Lower lobe of right lung (tissue), 2 donors: ENCODE measurements at regions not wholly inside any gene's neighbourhood (a gene's known extent, or its start where the extent isn't known, plus 50 kb on each side); places are given as distances from the start of the nearest gene placed in this dataset.

Experiments used
- ATAC-seq, 2 donors: fragments of 200-7000 bp; cut with Tn5 transposase; one replicate each; pipeline ENCODE4 v1.9.1; 2020 to 2022; ENCODE audit warnings: mild to moderate bottlenecking in 2 of 2, moderate library complexity in 2 of 2
- DNase-seq: peaks from one replicate; pipeline ENCODE4 v3.0.0-alpha.2; 2020
- H3K27ac ChIP-seq: fragments of 200-600 bp; one replicate; pipeline ENCODE4 v1.8.0; 2022
- H3K27me3 ChIP-seq: fragments of 200-600 bp; one replicate; pipeline ENCODE4 v1.8.0; 2022; ENCODE audit warnings: low read depth
- H3K36me3 ChIP-seq: fragments of 200-600 bp; one replicate; pipeline ENCODE4 v1.8.0; 2022; ENCODE audit warnings: mild to moderate bottlenecking
- H3K4me1 ChIP-seq: fragments of 200-600 bp; one replicate; pipeline ENCODE4 v1.8.0; 2022
- H3K4me3 ChIP-seq: fragments of 200-600 bp; one replicate; pipeline ENCODE4 v1.8.0; 2022; ENCODE audit warnings: mild to moderate bottlenecking
- H3K9me3 ChIP-seq: fragments of 200-600 bp; one replicate; pipeline ENCODE4 v1.8.0; 2022
- CTCF ChIP-seq: fragments of 200-600 bp; IDR thresholded peaks from one replicate; pipeline ENCODE4 v1.8.0; 2022; ENCODE audit warnings: antibody characterized with exemption, mild to moderate bottlenecking
- intact Hi-C: fragments of 100-400 bp; cut with DNase I; formaldehyde crosslinking; loops from one replicate; pipeline ENCODE4 v1.11.0; 2022
- donor health status: DM: no; HTN: yes; CAD: no; lungs with severe emphysema.

DNA sequence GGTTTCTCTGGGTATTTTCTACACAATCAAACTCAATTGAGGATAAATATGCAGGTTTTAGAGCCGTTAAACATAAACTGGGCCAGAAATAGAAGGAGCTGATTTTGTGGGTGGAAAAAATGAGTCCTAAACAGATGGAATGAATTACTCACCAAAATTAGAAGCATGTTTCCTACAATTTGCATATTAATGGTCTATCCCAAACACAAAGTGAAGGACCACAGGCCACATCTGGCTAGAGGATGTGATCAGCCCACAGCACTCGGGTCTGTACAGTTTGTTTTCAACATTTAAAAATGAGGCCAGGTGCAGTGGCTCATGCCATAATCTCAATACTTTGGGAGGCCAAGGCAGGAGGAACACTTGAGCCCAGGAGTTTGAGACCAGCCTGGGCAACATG, 296.3 kb downstream of the PREX1 start:
- no peak for TF ChIP-seq CTCF
- Histone ChIP-seq H3K36me3 (no peaks in the 10 kb centered on the region), H3K4me3 (no peak overlapping the region), H3K4me1 (no peaks in the 10 kb centered on the region), H3K27me3 (peaks cover 9% of the 10 kb centered on the region), H3K9me3 (no peaks in the 10 kb centered on the region), H3K27ac (no peak overlapping the region)
- no peak for ATAC-seq
- DNase-seq, result no peak
- intact Hi-C loops, result no loop called here

GRCh38 chr20:48530957-48531356, 296.8 kb downstream of the PREX1 start:
- TF ChIP-seq CTCF, result no peak
- peak; percentile 38 to 41 for ATAC-seq
- Histone ChIP-seq H3K4me3 (no peak overlapping the region), H3K4me1 (no peaks in the 10 kb centered on the region), H3K9me3 (no peaks in the 10 kb centered on the region), H3K27ac (no peak overlapping the region), H3K27me3 (peaks cover 8% of the 10 kb centered on the region), H3K36me3 (no peaks in the 10 kb centered on the region)
- DNase-seq, result no peak
- intact Hi-C loops, result no loop called here

DNA sequence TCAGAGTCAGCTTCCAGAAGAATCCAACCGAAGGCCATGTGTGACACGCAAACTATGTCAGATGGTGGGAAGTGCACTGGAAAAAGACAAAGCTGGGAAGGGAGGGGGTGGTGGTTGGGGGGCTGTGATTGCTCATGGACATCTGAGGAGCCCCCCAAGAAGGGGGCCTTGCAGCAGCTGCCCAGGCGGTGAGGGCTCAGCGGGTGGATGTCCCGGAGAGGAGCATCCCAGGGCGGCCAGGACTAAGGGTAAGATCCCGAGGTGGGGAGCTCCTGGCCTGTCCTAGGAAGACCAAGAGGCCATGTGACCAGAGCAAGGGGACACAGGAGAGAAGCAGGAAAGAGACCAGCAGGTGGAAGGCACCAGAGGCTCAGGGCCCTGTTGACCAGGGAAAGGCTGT, 299.5 kb downstream of the PREX1 start:
- no peak for DNase-seq
- H3K27ac ChIP-seq, result no peak overlapping the region
- H3K4me1 ChIP-seq, result no peaks in the 10 kb centered on the region
- H3K9me3 ChIP-seq, result no peaks in the 10 kb centered on the region
- no peaks in the 10 kb centered on the region for H3K36me3 ChIP-seq
- no peak for ATAC-seq
- peaks cover 9% of the 10 kb centered on the region for H3K27me3 ChIP-seq
- H3K4me3 ChIP-seq, result no peak overlapping the region
- intact Hi-C loops, result no loop called here
- TF ChIP-seq CTCF, result no peak

DNA sequence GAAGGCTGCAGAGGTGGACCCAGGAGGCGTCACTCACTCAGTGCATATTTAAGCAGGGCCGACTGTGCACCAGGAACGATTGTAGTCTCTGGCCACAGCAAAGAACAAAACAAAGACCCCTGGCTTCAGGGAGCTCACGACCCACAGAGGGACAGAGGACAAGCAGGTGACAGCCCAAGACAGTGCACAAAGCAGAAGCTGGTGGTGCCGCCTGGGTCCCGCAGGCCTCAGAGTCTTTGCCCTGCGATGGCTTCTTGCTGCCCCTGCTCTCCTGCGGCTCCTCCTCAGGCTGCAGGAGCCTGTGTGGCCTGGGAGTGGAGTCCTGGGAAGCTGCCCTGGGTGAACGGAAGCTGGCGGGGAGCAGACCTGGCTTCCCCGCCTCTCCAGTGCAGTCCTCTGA, 300.0 kb downstream of the PREX1 start:
- Histone ChIP-seq H3K27me3 (peaks cover 9% of the 10 kb centered on the region), H3K4me1 (no peaks in the 10 kb centered on the region), H3K27ac (no peak overlapping the region), H3K9me3 (no peaks in the 10 kb centered on the region), H3K4me3 (no peak overlapping the region), H3K36me3 (no peaks in the 10 kb centered on the region)
- no peak for ATAC-seq
- no peak for DNase-seq
- no peak for TF ChIP-seq CTCF
- intact Hi-C loops, result no loop called here

DNA sequence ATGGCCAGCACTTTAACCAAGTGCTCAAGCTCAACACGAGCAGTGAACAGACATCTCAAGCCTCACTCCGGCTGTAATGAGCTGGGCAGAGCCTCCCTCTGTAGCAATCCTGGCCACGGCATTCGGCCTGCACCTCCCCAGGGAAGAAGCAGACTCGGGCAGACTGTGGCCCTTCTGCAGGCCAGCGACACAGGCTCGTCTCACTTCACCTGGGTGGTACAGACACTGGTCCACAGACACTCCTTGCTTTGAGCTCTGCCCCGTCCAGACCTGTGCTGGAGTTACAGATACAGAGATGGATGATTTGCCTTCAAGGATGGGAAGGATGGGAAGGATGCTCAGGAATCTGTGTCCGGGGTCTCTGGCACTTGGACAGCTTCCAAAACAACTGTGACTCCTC, 300.9 kb downstream of the PREX1 start:
- no peak for TF ChIP-seq CTCF
- Histone ChIP-seq H3K36me3 (no peaks in the 10 kb centered on the region), H3K4me3 (no peak overlapping the region), H3K9me3 (no peaks in the 10 kb centered on the region), H3K27ac (no peak overlapping the region), H3K27me3 (peaks cover 9% of the 10 kb centered on the region), H3K4me1 (no peaks in the 10 kb centered on the region)
- no peak for DNase-seq
- ATAC-seq, result no peak
- intact Hi-C loops, result no loop called here

DNA sequence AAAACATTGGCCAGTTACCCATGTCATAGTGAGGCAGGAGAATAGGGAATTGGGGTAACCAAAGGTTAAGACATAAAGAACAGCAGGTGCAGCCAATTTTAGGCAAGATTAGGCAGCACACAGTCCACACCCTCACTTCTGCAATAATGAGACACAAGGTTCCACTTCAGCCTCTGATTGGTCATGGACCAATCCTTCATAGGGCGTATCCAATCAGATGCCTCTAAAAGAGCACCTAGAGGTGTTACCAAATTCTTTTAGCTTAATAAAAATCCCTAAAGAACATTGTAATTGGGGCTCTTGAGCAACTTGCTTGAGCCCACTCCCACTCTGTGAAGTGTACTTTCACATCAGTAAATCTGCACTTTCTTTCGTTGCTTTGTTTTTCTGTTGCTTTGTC, 302.4 kb downstream of the PREX1 start:
- Histone ChIP-seq H3K9me3 (no peaks in the 10 kb centered on the region), H3K4me1 (no peaks in the 10 kb centered on the region), H3K27ac (no peak overlapping the region), H3K4me3 (no peak overlapping the region), H3K36me3 (no peaks in the 10 kb centered on the region), H3K27me3 (peaks cover 9% of the 10 kb centered on the region)
- intact Hi-C loops, result no loop called here
- DNase-seq, result no peak
- ATAC-seq, result no peak
- TF ChIP-seq CTCF, result no peak
